Uterus (tissue), 3 donors: ENCODE measurements at regions not wholly inside any gene's neighbourhood (a gene's known extent, or its start where the extent isn't known, plus 50 kb on each side); places are given as distances from the start of the nearest gene placed in this dataset.

Source experiments
- DNase-seq, 2 donors: peaks; one replicate each; pipeline ENCODE4 v3.0.0-alpha.2; 2019 to 2020
- H3K27ac ChIP-seq, 2 donors: fragments of 200-600 bp; sonication (generic); 1 replicate in 1 of 2; 2 replicates in 1 of 2; pipeline ENCODE4 v1.5.1; 2016 to 2018
- H3K27me3 ChIP-seq, 2 donors: fragments of 200-600 bp; sonication (generic); one replicate each; pipeline ENCODE4 v1.5.1; 2018 to 2019; ENCODE audit warnings: control low read depth in 1 of 2
- H3K36me3 ChIP-seq, 2 donors: fragments of 200-600 bp; sonication (generic); one replicate each; pipeline ENCODE4 v1.5.1; 2019; ENCODE audit warnings: control low read depth in 1 of 2
- H3K4me1 ChIP-seq, 2 donors: fragments of 200-600 bp; sonication (generic); one replicate each; pipeline ENCODE4 v1.5.1; 2018 to 2019; ENCODE audit warnings: control low read depth in 1 of 2
- H3K4me3 ChIP-seq, 2 donors: fragments of 200-600 bp; sonication (generic); 1 replicate in 1 of 2; 2 replicates in 1 of 2; pipeline ENCODE4 v1.5.1; 2018 to 2019; ENCODE audit warnings: mild to moderate bottlenecking in 1 of 2
- H3K9me3 ChIP-seq, 2 donors: fragments of 200-600 bp; sonication (generic); one replicate each; pipeline ENCODE4 v1.5.1; 2019; ENCODE audit warnings: control low read depth in 1 of 2
- CTCF ChIP-seq, 4 experiments: fragments of 200-600 bp in 2 of 4; fragments of 450-650 bp in 2 of 4; sonication (generic) in 2 of 4; IDR thresholded peaks; one replicate each; pipeline ENCODE4 v1.5.1; 2016 to 2019; ENCODE audit warnings: antibody characterized with exemption in 4 of 4, mild to moderate bottlenecking in 2 of 4, moderate library complexity in 1 of 4
- POLR2A ChIP-seq, 2 donors: fragments of 450-650 bp; IDR thresholded peaks; one replicate each; pipeline ENCODE4 v1.6.1; 2016; ENCODE audit warnings: antibody characterized with exemption in 2 of 2, mild to moderate bottlenecking in 1 of 2, moderate library complexity in 1 of 2
- intact Hi-C: fragments of 100-400 bp; cut with DNase I; formaldehyde crosslinking; loops from one replicate; pipeline ENCODE4 v1.15.1; 2023; ENCODE audit warnings: low total_unique reads
- donor health status: DM: yes; HTN: yes; CAD: no.

- DNase-seq: no peak
- Histone ChIP-seq H3K4me1 (no peaks in the 10 kb centered on the region), H3K27me3 (no peaks in the 10 kb centered on the region), H3K36me3 (no peaks in the 10 kb centered on the region), H3K27ac (no peak overlapping the region), H3K4me3 (no peak overlapping the region), H3K9me3 (no peaks in the 10 kb centered on the region)
- intact Hi-C loops: no loop called here
- TF ChIP-seq POLR2A (IDR thresholded peaks at IDR 0.05): no peak
- no peak for TF ChIP-seq CTCF (IDR thresholded peaks at IDR 0.05)
Measured at GRCh38 chr3:176776622-176777175, 420.6 kb downstream of the TBL1XR1 start.

GRCh38 chr3:176769547-176770190 is 427.6 kb downstream of the TBL1XR1 start:
- Histone ChIP-seq H3K4me3 (no peak overlapping the region), H3K9me3 (no peaks in the 10 kb centered on the region), H3K27ac (no peak overlapping the region), H3K27me3 (no peaks in the 10 kb centered on the region), H3K4me1 (no peaks in the 10 kb centered on the region), H3K36me3 (no peaks in the 10 kb centered on the region)
- intact Hi-C loops: no loop called here
- no peak for TF ChIP-seq POLR2A (IDR thresholded peaks at IDR 0.05)
- TF ChIP-seq CTCF (IDR thresholded peaks at IDR 0.05): no peak
- no peak for DNase-seq

GRCh38 chr3:176767385-176767784 is 429.9 kb downstream of the TBL1XR1 start:
- Histone ChIP-seq H3K4me1 (no peaks in the 10 kb centered on the region), H3K4me3 (no peak overlapping the region), H3K27me3 (no peaks in the 10 kb centered on the region), H3K36me3 (no peaks in the 10 kb centered on the region), H3K27ac (no peak overlapping the region), H3K9me3 (no peaks in the 10 kb centered on the region)
- intact Hi-C loops: no loop called here
- no peak for TF ChIP-seq POLR2A (IDR thresholded peaks at IDR 0.05)
- no peak for TF ChIP-seq CTCF (IDR thresholded peaks at IDR 0.05)
- no peak for DNase-seq

- TF ChIP-seq POLR2A (IDR thresholded peaks at IDR 0.05) (no peak), CTCF (IDR thresholded peaks at IDR 0.05) (no peak)
- H3K36me3 ChIP-seq: no peaks in the 10 kb centered on the region
- H3K27ac ChIP-seq: no peak overlapping the region
- intact Hi-C loops: no loop called here
- H3K9me3 ChIP-seq: no peaks in the 10 kb centered on the region
- H3K4me1 ChIP-seq: no peaks in the 10 kb centered on the region
- no peak for DNase-seq
- H3K27me3 ChIP-seq: no peaks in the 10 kb centered on the region
- no peak overlapping the region for H3K4me3 ChIP-seq
Measured at GRCh38 chr3:176766862-176767261, 430.4 kb downstream of the TBL1XR1 start.

- no peak for DNase-seq
- H3K27me3 ChIP-seq: no peaks in the 10 kb centered on the region
- H3K4me1 ChIP-seq: no peaks in the 10 kb centered on the region
- H3K4me3 ChIP-seq: no peak overlapping the region
- no peaks in the 10 kb centered on the region for H3K36me3 ChIP-seq
- no peak overlapping the region for H3K27ac ChIP-seq
- no peaks in the 10 kb centered on the region for H3K9me3 ChIP-seq
- intact Hi-C loops: no loop called here
- TF ChIP-seq CTCF (IDR thresholded peaks at IDR 0.05) (no peak), POLR2A (IDR thresholded peaks at IDR 0.05) (no peak)
Measured at GRCh38 chr3:176765382-176765900, 431.8 kb downstream of the TBL1XR1 start.
